Left lung (tissue), 4 donors: ENCODE measurements at regions not wholly inside any gene's neighbourhood (a gene's known extent, or its start where the extent isn't known, plus 50 kb on each side); places are given as distances from the start of the nearest gene placed in this dataset.

Experiments
- ATAC-seq: fragments of 200-7000 bp; cut with Tn5 transposase; one replicate; pipeline ENCODE4 v1.9.1; 2020; ENCODE audit warnings: moderate library complexity
- DNase-seq, 4 donors: peaks; one replicate each; pipeline ENCODE4 v3.0.0-alpha.2; 2013 to 2020
- H3K27ac ChIP-seq, 2 donors: fragments of 200-600 bp; sonication (generic) in 1 of 2; one replicate each; pipeline versions ENCODE4 v1.5.0 to v1.8.0; 2020 to 2021
- H3K27me3 ChIP-seq, 2 donors: fragments of 200-600 bp; sonication (generic) in 1 of 2; one replicate each; pipeline versions ENCODE4 v1.5.0 to v1.8.0; 2020 to 2021
- H3K36me3 ChIP-seq, 2 donors: fragments of 200-600 bp; sonication (generic) in 1 of 2; one replicate each; pipeline versions ENCODE4 v1.5.0 to v1.8.0; 2020 to 2021
- H3K4me1 ChIP-seq, 2 donors: fragments of 200-600 bp; one replicate each; pipeline ENCODE4 v1.8.0; 2021
- H3K4me3 ChIP-seq, 2 donors: fragments of 200-600 bp; sonication (generic) in 1 of 2; one replicate each; pipeline versions ENCODE4 v1.5.0 to v1.8.0; 2020 to 2021; ENCODE audit warnings: mild to moderate bottlenecking in 1 of 2
- H3K9me3 ChIP-seq, 2 donors: fragments of 200-600 bp; sonication (generic) in 1 of 2; one replicate each; pipeline versions ENCODE4 v1.5.0 to v1.8.0; 2020 to 2021
- CTCF ChIP-seq, 2 donors: fragments of 200-600 bp; sonication (generic) in 1 of 2; IDR thresholded peaks; one replicate each; pipeline versions ENCODE4 v1.5.0 to v1.8.0; 2021; ENCODE audit warnings: antibody characterized with exemption in 2 of 2
- intact Hi-C, 2 donors: fragments of 100-400 bp; cut with DNase I; formaldehyde crosslinking; loops; one replicate each; pipeline versions ENCODE4 v1.11.2 to v1.14.2; 2022
- donor health status: DM: no; HTN: yes; CAD: no.
- donor health status: DM: no; HTN: no; CAD: no.

DNA sequence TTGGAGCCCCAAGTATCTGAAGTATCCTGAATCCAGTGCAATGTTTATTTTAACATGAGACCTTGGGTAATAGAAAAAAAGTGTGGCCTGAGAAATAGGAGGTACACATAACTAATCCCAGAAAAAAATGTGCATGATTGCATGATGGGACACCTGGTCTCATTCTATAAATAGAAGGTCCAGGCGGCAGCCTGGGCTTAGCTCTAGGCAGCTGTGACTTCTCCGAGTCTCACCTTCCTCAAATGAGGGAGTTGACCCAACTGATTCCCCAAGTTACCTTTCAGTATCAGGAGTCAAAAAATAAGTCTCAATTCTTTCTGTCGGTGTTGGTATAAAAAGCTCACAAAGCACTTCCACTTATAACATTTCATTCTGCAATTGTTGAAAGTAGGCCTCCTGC, 65.9 kb upstream of the CCDC190 start:
- Histone ChIP-seq H3K36me3 (no peaks in the 10 kb centered on the region), H3K9me3 (no peaks in the 10 kb centered on the region), H3K4me1 (no peaks in the 10 kb centered on the region), H3K27me3 (no peaks in the 10 kb centered on the region), H3K4me3 (no peak overlapping the region), H3K27ac (no peak overlapping the region)
- no peak for ATAC-seq
- no peak for DNase-seq
- intact Hi-C loops: no loop called here
- no peak for TF ChIP-seq CTCF (IDR thresholded peaks at IDR 0.05)

DNA sequence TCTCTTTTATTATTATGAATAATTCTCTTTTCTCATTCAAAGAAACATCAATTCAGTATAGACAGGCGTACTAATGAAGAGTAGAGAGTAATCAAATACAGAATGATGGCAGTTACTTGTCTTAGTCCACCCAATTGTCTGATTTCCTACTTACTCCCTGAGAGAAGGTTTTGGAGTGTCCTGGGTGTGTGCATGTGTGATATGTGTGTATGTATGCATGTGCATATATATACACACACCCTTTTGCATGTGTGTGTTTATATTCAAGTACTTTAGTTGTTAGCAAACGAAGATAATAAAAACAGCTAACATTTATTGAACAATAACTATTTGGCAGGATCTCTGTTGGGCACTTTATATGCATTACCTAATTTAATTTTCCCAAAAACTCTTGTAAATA, 63.2 kb upstream of the CCDC190 start:
- Histone ChIP-seq H3K36me3 (no peaks in the 10 kb centered on the region), H3K4me3 (no peak overlapping the region), H3K4me1 (no peaks in the 10 kb centered on the region), H3K9me3 (no peaks in the 10 kb centered on the region), H3K27me3 (no peaks in the 10 kb centered on the region), H3K27ac (no peak overlapping the region)
- ATAC-seq: no peak
- intact Hi-C loops: no loop called here
- DNase-seq: no peak
- TF ChIP-seq CTCF (IDR thresholded peaks at IDR 0.05): no peak

DNA sequence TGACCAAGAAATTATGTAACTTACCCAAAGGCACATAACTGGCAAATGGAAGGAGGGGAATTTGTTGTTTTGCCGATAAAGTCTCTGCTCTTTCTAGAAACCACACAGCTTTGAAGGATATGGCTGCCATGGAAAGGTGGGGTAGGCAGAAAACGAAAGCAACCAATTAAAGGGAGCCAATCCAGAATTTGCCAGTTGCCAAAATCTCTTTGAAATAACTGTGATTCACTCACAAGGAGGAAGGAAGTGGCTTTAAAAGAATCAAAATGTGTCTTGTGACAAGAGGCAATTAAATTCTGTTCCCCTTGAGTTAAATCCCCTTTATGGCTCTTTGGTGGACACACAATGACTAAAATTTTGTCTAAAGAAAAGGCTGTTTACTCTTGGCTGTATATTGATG, 61.2 kb upstream of the CCDC190 start:
- ATAC-seq: no peak
- intact Hi-C loops: no loop called here

GRCh38 chr1:162921311-162921710, 60.3 kb upstream of the CCDC190 start:
- ATAC-seq (no peak), DNase-seq (no peak)
- Histone ChIP-seq H3K27ac (no peak overlapping the region), H3K36me3 (no peaks in the 10 kb centered on the region), H3K4me1 (no peaks in the 10 kb centered on the region), H3K9me3 (no peaks in the 10 kb centered on the region), H3K27me3 (no peaks in the 10 kb centered on the region), H3K4me3 (no peak overlapping the region)
- no peak for TF ChIP-seq CTCF (IDR thresholded peaks at IDR 0.05)
- intact Hi-C loops: no loop called here

More for the DNA sequence above, 61.2 kb upstream of the CCDC190 start:
- no peak for TF ChIP-seq CTCF (IDR thresholded peaks at IDR 0.05)
- H3K27ac ChIP-seq: no peak overlapping the region
- no peak for DNase-seq
- H3K4me3 ChIP-seq: no peak overlapping the region
- H3K4me1 ChIP-seq: no peaks in the 10 kb centered on the region
- H3K27me3 ChIP-seq: no peaks in the 10 kb centered on the region
- H3K9me3 ChIP-seq: no peaks in the 10 kb centered on the region
- H3K36me3 ChIP-seq: no peaks in the 10 kb centered on the region

GRCh38 chr1:162919034-162919433, 58.1 kb upstream of the CCDC190 start:
- Histone ChIP-seq H3K4me1 (no peaks in the 10 kb centered on the region), H3K4me3 (no peak overlapping the region), H3K9me3 (peaks cover 0 to 2% of the 10 kb centered on the region in 2 donors), H3K27ac (no peak overlapping the region), H3K27me3 (no peaks in the 10 kb centered on the region), H3K36me3 (no peaks in the 10 kb centered on the region)
- ATAC-seq (no peak), DNase-seq (peak in 1 of 4 donors; percentile 37)
- no peak for TF ChIP-seq CTCF (IDR thresholded peaks at IDR 0.05)
- intact Hi-C loops: no loop called here
